Pancreas (tissue), 10 donors: ENCODE measurements at regions not wholly inside any gene's neighbourhood (a gene's known extent, or its start where the extent isn't known, plus 50 kb on each side); places are given as distances from the start of the nearest gene placed in this dataset.

Source experiments
- ATAC-seq, 4 donors: fragments of 200-7000 bp; cut with Tn5 transposase; one replicate each; pipeline versions ENCODE4 v1.8.0 to v1.9.1; 2020; ENCODE audit warnings: mild to moderate bottlenecking in 4 of 4, moderate library complexity in 4 of 4
- DNase-seq, 6 donors: peaks; one replicate each; pipeline ENCODE4 v3.0.0-alpha.2; 2020
- FAIRE-seq: peaks from 2 replicates; lab custom pipeline; 2012; peaks lifted over from hg19 to GRCh38; lab: Jason Lieb, UNC
- H3K27ac ChIP-seq, 4 donors: fragments of 200-600 bp; sonication (generic); 1 replicate in 3 of 4; 2 replicates in 1 of 4; pipeline versions ENCODE4 v1.5.0 to v1.8.0; 2020
- H3K27me3 ChIP-seq, 4 donors: fragments of 200-600 bp; one replicate each; pipeline ENCODE4 v1.8.0; 2021
- H3K36me3 ChIP-seq, 3 donors: fragments of 200-600 bp; sonication (generic) in 1 of 3; one replicate each; pipeline versions ENCODE4 v1.5.0 to v1.8.0; 2020 to 2021
- H3K4me1 ChIP-seq, 3 donors: fragments of 200-600 bp; one replicate each; pipeline ENCODE4 v1.8.0; 2021
- H3K4me3 ChIP-seq, 4 donors: fragments of 200-600 bp; sonication (generic) in 2 of 4; one replicate each; pipeline versions ENCODE4 v1.5.0 to v1.8.0; 2020 to 2021
- H3K9me3 ChIP-seq, 4 donors: fragments of 200-600 bp; one replicate each; pipeline ENCODE4 v1.8.0; 2021
- WGBS, 2 donors: extraction: QIAGEN DNeasy Blood & Tissue Kit; methylation state at CpG; one replicate each; pipeline ENCODE4 v1.1.7; 2013; 5-methylcytosine and 5-hydroxymethylcytosine counted together
- intact Hi-C, 3 donors: fragments of 100-400 bp; cut with DNase I; formaldehyde crosslinking; loops; one replicate each; pipeline versions ENCODE4 v1.11.1 to v1.14.2; 2022
- TF ChIP-seq, protein P1 (sequence below), 4 donors: fragments of 200-600 bp; sonication (generic) in 3 of 4; IDR thresholded peaks; one replicate each; pipeline versions ENCODE4 v1.5.0 to v1.8.0; 2021; ENCODE audit warnings: antibody characterized with exemption in 4 of 4
- donor health status: healthy with polysubstance abuse.
- donor health status: DM: no; HTN: no; CAD: no; lungs with moderate emphysema.
- donor health status: DM: no; HTN: no; CAD: no.
- donor health status: control.
- donor health status: control.
- donor health status: Bipolar disorder and iron deficiency.
- donor health status: DM: yes; HTN: yes; CAD: no.
- donor health status: DM: no; HTN: no; CAD: no.
- donor health status: DM: no; HTN: no; CAD: no.
- donor health status: DM: yes; HTN: yes; CAD: no.

DNA sequence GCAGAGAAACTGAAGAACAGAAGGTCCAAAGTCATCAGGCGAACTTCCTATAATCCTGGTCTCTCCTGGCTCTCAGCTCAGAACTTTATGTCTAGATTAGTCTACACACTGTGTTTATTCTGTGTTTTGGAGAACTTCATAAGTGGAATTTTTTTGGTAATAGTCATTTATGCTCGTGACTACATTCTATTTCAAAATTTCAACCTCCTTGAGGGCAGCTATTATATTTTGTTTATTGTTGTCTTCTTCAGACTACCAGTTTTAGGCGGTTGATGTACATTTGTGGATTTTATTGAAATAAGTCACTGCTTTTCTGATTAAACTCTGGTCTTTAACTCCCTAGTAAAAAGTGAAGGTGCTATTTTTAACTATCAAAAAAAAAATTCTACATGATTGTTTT lies 816.6 kb downstream of the SATB2 start:
- no peaks in the 10 kb centered on the region for H3K36me3 ChIP-seq
- FAIRE-seq (no peak), ATAC-seq (no peak), DNase-seq (no peak)
- peaks cover 0 to 4% (median 0%) of the 10 kb centered on the region in 4 donors for H3K27me3 ChIP-seq
- 55 to 60% methylated on average over 3 of the region's 3 CpGs for WGBS, 2 donors
- no peaks in the 10 kb centered on the region for H3K9me3 ChIP-seq
- no peak overlapping the region for H3K4me3 ChIP-seq
- intact Hi-C loops: no loop called here
- H3K27ac ChIP-seq: no peak overlapping the region
- TF ChIP-seq, protein P1, sequence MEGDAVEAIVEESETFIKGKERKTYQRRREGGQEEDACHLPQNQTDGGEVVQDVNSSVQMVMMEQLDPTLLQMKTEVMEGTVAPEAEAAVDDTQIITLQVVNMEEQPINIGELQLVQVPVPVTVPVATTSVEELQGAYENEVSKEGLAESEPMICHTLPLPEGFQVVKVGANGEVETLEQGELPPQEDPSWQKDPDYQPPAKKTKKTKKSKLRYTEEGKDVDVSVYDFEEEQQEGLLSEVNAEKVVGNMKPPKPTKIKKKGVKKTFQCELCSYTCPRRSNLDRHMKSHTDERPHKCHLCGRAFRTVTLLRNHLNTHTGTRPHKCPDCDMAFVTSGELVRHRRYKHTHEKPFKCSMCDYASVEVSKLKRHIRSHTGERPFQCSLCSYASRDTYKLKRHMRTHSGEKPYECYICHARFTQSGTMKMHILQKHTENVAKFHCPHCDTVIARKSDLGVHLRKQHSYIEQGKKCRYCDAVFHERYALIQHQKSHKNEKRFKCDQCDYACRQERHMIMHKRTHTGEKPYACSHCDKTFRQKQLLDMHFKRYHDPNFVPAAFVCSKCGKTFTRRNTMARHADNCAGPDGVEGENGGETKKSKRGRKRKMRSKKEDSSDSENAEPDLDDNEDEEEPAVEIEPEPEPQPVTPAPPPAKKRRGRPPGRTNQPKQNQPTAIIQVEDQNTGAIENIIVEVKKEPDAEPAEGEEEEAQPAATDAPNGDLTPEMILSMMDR (IDR thresholded peaks at IDR 0.05): no peak
- H3K4me1 ChIP-seq: no peaks in the 10 kb centered on the region

DNA sequence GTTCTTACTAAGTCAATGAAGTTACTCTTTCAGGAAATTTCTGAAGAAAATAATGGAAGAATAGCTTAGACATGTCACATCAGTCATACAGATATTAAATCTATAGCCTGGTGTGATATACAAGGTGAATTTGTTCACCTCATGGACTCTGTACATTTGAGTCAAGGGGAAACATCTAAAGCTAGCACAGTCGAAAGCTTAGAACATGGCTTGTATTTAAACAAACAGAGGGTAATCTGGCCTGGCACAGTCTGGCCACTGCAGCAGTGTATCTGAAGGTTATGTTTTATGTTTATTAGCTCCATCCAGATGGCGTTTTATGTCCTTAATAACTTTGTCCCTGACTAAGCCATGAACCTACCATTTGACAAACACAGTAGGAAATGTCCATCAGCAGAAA lies 817.3 kb downstream of the SATB2 start:
- intact Hi-C loops: no loop called here
- Histone ChIP-seq H3K36me3 (no peaks in the 10 kb centered on the region), H3K27me3 (peaks cover 0 to 4% (median 0%) of the 10 kb centered on the region in 4 donors), H3K9me3 (no peaks in the 10 kb centered on the region), H3K27ac (no peak overlapping the region), H3K4me1 (no peaks in the 10 kb centered on the region), H3K4me3 (no peak overlapping the region)
- 36 to 37% methylated on average over 2 of the region's 2 CpGs for WGBS, 2 donors
- ATAC-seq: no peak
- no peak for DNase-seq
- TF ChIP-seq, protein P1 (IDR thresholded peaks at IDR 0.05): no peak
- no peak for FAIRE-seq

DNA sequence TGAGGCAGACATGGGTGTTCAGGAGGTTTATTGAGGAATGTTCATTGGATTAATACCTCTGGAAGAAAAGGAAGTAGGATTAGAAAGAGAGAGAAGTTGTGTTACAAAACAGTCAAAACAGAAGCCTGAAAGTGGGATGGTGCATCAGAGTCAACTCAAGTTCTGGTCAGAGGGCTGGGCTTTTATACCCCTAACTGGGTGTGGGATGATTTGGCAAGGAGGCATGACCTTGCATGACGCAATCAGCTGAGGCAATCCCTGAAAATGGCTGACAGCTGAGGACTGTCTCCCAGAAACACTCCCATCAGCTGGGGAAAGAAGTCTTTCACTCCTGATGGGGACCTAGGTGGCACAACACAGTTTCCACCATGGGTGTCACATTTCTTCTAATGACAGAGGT lies 818.2 kb downstream of the SATB2 start:
- FAIRE-seq: no peak
- WGBS, 2 donors: 36 to 50% methylated on average over 1 of the region's 1 CpG
- H3K4me1 ChIP-seq: no peaks in the 10 kb centered on the region
- DNase-seq: no peak
- intact Hi-C loops: no loop called here
- no peaks in the 10 kb centered on the region for H3K36me3 ChIP-seq
- TF ChIP-seq, protein P1 (IDR thresholded peaks at IDR 0.05): no peak
- no peak for ATAC-seq
- H3K4me3 ChIP-seq: no peak overlapping the region
- no peaks in the 10 kb centered on the region for H3K9me3 ChIP-seq
- no peak overlapping the region for H3K27ac ChIP-seq
- peaks cover 0 to 4% (median 0%) of the 10 kb centered on the region in 4 donors for H3K27me3 ChIP-seq

DNA sequence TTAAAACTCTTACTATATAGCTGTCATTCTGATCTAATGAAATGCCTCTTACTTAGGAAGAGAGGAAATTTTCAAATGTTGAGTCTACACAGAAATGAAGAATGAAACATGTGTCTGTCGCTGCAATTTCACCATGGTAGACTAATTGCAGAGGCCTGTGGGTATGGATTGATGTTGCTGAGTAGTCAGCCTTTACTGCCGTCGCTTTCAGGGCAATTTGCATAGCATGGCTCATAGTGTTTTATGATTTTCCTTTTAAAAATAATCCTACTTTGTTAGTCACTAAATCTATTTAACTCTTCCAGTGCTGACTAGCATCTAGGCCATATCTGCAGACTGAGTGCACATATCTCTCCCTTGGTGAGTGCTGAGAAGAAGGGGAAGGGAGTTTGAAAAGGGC lies 819.2 kb downstream of the SATB2 start:
- TF ChIP-seq, protein P1 (IDR thresholded peaks at IDR 0.05): no peak
- Histone ChIP-seq H3K4me1 (no peaks in the 10 kb centered on the region), H3K27ac (no peak overlapping the region), H3K4me3 (no peak overlapping the region), H3K27me3 (peaks cover 0 to 4% (median 0%) of the 10 kb centered on the region in 4 donors), H3K36me3 (no peaks in the 10 kb centered on the region), H3K9me3 (no peaks in the 10 kb centered on the region)
- 64 to 66% methylated on average over 3 of the region's 3 CpGs for WGBS, 2 donors
- intact Hi-C loops: no loop called here
- FAIRE-seq: no peak
- DNase-seq: no peak
- no peak for ATAC-seq

DNA sequence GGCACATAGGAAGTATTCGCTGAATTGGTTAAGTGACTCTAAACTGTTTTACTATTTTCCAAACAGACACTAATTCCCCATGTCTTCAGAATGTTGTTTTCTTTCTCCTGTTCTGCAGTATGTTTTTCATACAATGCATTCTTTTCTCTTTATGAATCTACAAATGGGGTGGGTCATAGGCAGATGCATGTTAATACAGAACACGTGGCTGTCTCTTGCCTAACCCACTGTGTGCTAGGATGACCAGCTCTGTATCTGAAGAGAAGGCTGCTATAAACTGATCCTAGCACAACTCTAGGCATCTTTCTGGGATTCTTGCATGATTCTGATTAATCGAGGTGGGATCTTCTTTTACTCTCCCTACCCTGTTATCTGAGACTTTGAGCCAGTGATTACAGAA lies 826.0 kb downstream of the PLCL1 start:
- Histone ChIP-seq H3K27ac (no peak overlapping the region), H3K27me3 (peaks cover 0 to 3% (median 0%) of the 10 kb centered on the region in 4 donors), H3K4me1 (no peaks in the 10 kb centered on the region), H3K9me3 (no peaks in the 10 kb centered on the region), H3K4me3 (no peak overlapping the region), H3K36me3 (no peaks in the 10 kb centered on the region)
- DNase-seq (no peak), ATAC-seq (no peak), FAIRE-seq (no peak)
- TF ChIP-seq, protein P1 (IDR thresholded peaks at IDR 0.05): no peak
- intact Hi-C loops: no loop called here
- 59 to 61% methylated on average over 3 of the region's 3 CpGs for WGBS, 2 donors
